ACHN (cell line): ENCODE measurements at regions not wholly inside any gene's neighbourhood (a gene's known extent, or its start where the extent isn't known, plus 50 kb on each side); places are given as distances from the start of the nearest gene placed in this dataset.
"Not testable (repeated sequence)": the region's sequence is repeated elsewhere in the genome, so short reads cannot be mapped to it uniquely, and the experiment has no call there.

Experiments used
- DNase-seq: peaks from one replicate; pipeline ENCODE4 v3.0.0-alpha.2; 2015
- in situ Hi-C: cut with HindIII; loops from 2 replicates; pipeline ENCODE4 v1.10.0; 2017; ENCODE audit warnings: low sequenced_read_pairs, low pct_ligation_motif_present, low pct_unique_long_range_greater_than_20kb

DNA sequence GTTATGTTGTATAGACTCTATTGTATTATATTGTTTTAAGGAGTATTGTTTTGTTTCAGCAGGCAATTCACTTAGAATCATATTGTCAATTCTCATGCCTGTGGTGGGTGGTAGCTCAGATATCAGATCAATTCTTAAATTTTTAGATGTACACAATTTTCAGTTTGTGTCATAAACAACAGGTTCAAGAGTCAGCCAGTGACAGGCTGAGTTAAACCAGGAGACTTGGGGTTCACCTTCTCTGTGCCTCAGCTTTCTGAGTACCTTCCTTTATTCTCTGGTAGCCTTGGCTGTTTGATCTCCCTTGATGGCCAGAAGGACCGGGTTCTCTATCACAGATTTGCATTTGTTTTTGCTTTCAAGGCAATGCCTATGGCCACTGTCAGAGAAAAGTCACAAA, 199.9 kb upstream of the KCNMB2 start:
- DNase-seq: no peak
- in situ Hi-C loops: no loop called here

GRCh38 chr3:178340506-178340905, 195.7 kb upstream of the KCNMB2 start:
- DNase-seq: no peak
- in situ Hi-C loops: no loop called here

DNA sequence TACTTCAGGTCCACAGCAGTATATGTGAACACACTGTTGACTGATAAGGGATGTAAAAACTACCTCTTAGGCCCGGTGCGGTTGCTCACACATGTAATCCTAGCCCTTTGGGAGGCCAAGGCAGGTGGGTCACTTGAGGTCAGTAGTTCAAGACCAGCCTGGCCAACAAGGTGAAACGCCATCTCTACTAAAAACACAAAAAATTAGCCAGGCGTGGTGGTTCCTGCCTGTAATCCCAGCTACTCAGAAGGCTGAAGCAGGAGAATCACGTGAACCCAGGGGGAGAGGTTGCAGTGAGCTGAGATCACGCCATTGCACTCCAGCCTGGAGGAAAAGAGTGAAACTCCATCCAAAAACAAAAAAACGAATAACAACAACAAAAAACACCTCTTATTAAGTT, 194.6 kb upstream of the KCNMB2 start:
- in situ Hi-C loops: no loop called here

DNA sequence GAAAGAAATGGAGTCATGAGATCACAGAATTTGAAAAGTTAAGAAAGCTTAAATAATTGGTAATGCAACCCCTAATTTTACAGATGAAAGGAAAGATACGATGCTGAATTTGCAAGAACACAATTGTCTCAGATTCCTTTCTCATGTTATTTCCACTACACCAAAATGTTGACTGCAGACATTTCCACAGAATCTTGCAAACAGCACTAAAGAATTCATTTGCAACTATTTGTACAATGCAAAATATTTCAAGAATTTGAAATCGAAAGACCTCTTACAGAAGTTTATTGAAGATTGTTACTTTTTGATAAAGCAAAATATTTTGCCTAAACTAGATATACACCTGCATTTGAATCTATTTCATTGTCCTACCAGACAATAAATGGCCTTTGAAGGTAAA, 194.1 kb upstream of the KCNMB2 start:
- in situ Hi-C loops: no loop called here
- DNase-seq: peak; percentile 11

More for the DNA sequence above, 194.6 kb upstream of the KCNMB2 start:
- DNase-seq: no peak

GRCh38 chr3:178343433-178344038, 192.7 kb upstream of the KCNMB2 start:
- no peak for DNase-seq
- in situ Hi-C loops: no loop called here

- in situ Hi-C loops: no loop called here
- DNase-seq: no peak
These were observed 190.3 kb upstream of the KCNMB2 start for GRCh38 chr3:178345944-178346343.

GRCh38 chr3:178348561-178349217, 187.5 kb upstream of the KCNMB2 start:
- DNase-seq, in situ Hi-C loops: not testable (repeated sequence)

DNA sequence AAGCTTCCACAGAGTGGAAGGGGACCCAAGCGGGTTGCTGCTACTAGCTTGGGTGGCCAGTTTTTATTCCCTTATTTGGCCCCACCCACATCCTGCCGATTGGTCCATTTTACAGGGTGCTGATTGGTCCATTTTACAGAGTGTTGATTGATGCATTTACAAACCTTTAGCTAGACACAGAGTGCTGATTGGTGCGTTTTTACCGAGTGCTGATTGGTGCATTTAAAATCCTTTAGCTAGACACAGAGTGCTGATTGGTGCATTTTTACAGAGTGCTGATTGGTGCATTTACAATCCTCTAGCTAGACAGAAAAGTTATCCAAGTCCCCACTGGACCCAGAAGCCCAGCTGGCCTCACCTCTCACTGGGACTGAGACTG, 187.0 kb upstream of the KCNMB2 start:
- DNase-seq, in situ Hi-C loops: not testable (repeated sequence)

DNA sequence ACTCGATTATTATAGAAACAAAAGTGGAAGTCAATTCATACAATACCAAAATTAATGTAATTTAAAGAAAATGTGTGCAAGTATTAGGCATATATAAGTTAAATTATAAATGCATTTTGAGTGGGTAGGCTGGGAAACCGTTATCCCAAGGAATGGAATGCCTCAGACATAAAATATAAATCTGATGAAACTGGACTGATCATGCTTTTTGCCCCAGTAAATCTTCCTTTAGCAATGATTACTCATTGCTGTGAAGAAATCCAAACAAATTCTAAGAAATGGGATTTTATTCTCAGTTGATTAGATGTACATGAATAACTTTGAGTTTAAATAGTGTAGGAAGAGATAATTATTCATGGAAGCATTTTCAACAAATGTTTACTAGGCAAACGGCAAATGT, 185.5 kb upstream of the KCNMB2 start:
- no peak for DNase-seq
- in situ Hi-C loops: no loop called here

- in situ Hi-C loops: no loop called here
- peak; percentile 88 for DNase-seq
These were observed 183.8 kb upstream of the KCNMB2 start for GRCh38 chr3:178352326-178353005.

DNA sequence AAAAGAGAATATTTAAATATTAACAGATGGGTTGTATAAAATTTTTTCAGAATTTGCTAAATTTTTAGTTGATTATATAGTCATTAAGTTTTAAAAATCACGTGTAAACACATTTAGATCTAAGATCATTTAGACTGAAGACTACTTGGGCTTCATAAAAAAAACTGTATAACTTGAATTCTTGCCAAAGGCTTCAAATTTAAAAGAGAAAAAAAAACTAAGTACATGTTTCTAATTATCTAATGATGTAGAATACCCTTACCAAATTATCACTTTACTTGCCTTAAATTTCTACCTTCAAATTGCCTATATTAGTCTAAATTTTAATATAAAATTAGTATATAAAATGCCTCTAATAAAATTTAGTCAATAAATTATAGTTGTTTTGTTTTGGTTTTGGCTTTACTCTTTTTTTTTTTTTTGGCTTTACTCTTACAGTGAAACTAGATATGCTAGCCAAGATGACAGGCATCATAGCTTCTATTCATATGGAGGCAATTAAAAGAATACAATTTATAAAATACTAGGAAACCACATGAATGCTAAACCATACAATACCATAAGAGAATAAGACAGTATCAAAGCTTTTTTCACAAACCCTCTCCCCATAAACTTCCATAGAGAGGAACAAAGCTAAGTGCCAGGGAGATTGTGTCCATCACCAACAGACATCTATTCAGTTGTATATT, 183.1 kb upstream of the KCNMB2 start:
- in situ Hi-C loops: no loop called here
- DNase-seq: no peak

DNA sequence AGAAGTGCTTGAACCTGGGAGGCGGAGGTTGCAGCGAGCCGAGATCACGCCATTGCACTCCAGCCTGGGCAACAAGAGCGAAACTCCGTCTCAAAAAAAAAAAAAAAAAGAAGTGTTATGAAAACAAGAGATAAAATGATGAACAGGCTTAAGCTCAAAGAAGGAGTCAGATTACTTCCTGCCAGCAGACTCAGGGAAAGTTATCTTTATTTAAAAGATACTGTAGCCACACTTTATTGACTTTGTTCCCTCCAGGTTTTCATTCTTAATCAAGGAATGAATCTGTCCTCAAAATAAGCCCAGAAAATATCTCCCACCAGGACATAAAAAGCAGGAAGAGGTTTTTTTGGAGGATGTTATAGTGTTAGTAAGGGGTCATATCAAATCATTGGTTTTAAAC, 176.5 kb upstream of the KCNMB2 start:
- in situ Hi-C loops: no loop called here
- no peak for DNase-seq

- in situ Hi-C loops, DNase-seq: not testable (repeated sequence)
These were observed 173.2 kb upstream of the KCNMB2 start for GRCh38 chr3:178363048-178363447.

DNA sequence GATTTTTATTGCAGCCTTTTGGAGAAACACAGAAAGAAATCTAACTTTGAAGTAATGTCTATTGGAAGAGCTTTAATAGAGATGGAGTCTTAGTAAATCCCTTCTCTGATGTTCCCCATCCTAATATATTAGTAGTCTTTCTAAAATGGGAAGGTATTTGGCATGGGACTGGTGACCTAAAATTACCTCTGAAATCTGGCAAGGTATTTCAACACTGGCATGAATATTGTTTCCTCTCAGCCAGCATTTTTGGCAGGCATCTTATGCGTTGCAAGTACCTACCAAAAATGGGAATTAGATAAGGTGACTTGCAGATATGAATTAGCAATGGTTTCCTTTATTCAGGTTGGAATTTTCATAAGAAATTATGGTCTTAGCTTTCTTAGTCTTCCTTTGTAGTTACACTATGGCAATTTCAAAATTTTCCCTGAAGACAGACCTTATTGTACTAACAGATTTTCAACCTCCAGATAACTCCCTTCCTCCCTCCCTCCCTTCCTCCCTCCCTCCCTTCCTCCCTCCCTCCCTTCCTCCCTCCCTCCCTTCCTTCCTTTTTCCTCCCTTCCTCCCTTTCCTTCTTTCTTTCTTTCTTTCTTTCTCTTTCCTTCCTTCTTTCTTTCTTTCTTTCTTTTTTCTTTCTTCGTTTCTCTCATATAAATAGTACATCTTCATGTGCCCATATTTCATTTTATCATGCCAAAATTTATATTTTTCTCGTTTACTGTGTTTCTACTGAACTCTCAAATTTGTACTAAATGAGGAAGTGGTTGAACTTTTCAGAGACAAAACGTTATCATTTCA, 168.2 kb upstream of the KCNMB2 start:
- in situ Hi-C loops: no loop called here
- DNase-seq: no peak

GRCh38 chr3:178369006-178369405, 167.2 kb upstream of the KCNMB2 start:
- in situ Hi-C loops: no loop called here
- DNase-seq: no peak

DNA sequence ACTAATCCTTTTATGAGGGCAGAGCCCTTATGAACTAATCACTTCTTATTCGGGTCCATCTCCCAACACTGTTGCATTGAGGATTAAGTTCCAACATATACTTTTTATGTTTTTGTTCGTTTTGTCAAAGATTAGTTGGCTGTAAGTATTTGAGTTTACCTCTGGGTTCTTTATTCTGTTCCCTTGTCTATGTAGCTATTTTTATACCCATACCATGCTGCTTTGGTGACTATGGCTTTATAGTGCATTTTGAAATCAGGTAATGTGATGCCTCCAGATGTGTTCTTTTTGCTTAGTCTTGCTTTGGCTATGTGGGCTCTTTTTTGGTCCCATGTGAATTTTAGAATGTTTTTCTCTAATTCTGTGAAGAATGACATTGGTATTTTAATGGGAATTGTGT, 166.4 kb upstream of the KCNMB2 start:
- DNase-seq: no peak

GRCh38 chr3:178370387-178370786, 165.8 kb upstream of the KCNMB2 start:
- in situ Hi-C loops: no loop called here
- DNase-seq: no peak

More for the DNA sequence above, 166.4 kb upstream of the KCNMB2 start:
- in situ Hi-C loops: no loop called here

DNA sequence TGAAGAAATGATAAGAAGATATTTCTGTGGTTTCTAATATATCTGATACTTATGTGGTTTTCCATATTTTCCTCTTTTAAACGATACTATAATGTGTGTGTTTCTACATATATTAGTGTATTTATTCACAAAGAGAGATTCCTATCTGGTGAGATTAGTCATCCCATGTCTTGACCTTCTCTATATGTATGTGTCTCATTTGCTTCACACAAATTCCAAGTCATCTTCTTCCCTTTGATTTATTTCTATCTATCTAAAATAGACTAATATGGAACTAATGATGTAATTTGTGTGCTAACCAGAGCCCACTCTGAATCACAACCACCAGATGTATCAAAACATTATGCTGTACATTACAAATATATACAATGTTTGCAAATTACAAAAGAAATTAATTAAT, 154.7 kb upstream of the KCNMB2 start:
- no peak for DNase-seq

More for the DNA sequence above, 154.7 kb upstream of the KCNMB2 start:
- in situ Hi-C loops: no loop called here
